ENCODE measurements at regions not wholly inside any gene's neighbourhood (a gene's known extent, or its start where the extent isn't known, plus 50 kb on each side); places are given as distances from the start of the nearest gene placed in this dataset.

- no peak for TF ChIP-seq POLR2A (IDR thresholded peaks at IDR 0.05; ENCODE audit: low read length)
- TF ChIP-seq GATA1 (IDR thresholded peaks at IDR 0.05; ENCODE audit: low read depth, low read length): no peak
These were observed 678.3 kb upstream of the CHD1 start for GRCh38 chr5:99607124-99607523.

Measured in erythroblast (primary cell).